Sigmoid colon (tissue), 6 donors: ENCODE measurements at regions not wholly inside any gene's neighbourhood (a gene's known extent, or its start where the extent isn't known, plus 50 kb on each side); places are given as distances from the start of the nearest gene placed in this dataset.

Experiments used
- DNase-seq: peaks from one replicate; pipeline ENCODE4 v3.0.0-alpha.2; 2019
- H3K27ac ChIP-seq, 4 donors: fragments of 200-600 bp; sonication (generic); one replicate each; pipeline ENCODE4 v1.5.1; 2016 to 2019; ENCODE audit warnings: mild to moderate bottlenecking in 1 of 4
- H3K27me3 ChIP-seq, 3 donors: fragments of 200-600 bp; sonication (generic); one replicate each; pipeline ENCODE4 v1.5.1; 2019; ENCODE audit warnings: mild to moderate bottlenecking in 1 of 3
- H3K36me3 ChIP-seq, 4 donors: fragments of 200-600 bp; sonication (generic); one replicate each; pipeline ENCODE4 v1.5.1; 2016 to 2019
- H3K4me1 ChIP-seq, 4 donors: fragments of 200-600 bp; sonication (generic); one replicate each; pipeline ENCODE4 v1.5.1; 2017 to 2019
- H3K4me3 ChIP-seq, 4 donors: fragments of 200-600 bp; sonication (generic); one replicate each; pipeline ENCODE4 v1.5.1; 2017 to 2019; ENCODE audit warnings: mild to moderate bottlenecking in 2 of 4, moderate library complexity in 1 of 4
- H3K9me3 ChIP-seq, 4 donors: fragments of 200-600 bp in 3 of 4; sonication (generic) in 3 of 4; one replicate each; pipeline versions ENCODE4 v1.5.1 to v1.6.1; 2013 to 2019
- EP300 ChIP-seq, 4 donors: sonication (generic); formaldehyde crosslinking; IDR thresholded peaks; one replicate each; pipeline ENCODE4 v1.6.1; 2017; ENCODE audit warnings: antibody characterized with exemption in 4 of 4
- POLR2A ChIP-seq, 2 donors: fragments of 450-650 bp; IDR thresholded peaks; one replicate each; pipeline ENCODE4 v1.6.1; 2016; ENCODE audit warnings: antibody characterized with exemption in 2 of 2, mild to moderate bottlenecking in 2 of 2, moderate library complexity in 2 of 2
- POLR2AphosphoS5 ChIP-seq, 4 donors: sonication (generic); formaldehyde crosslinking; IDR thresholded peaks; one replicate each; pipeline ENCODE4 v1.6.1; 2017; ENCODE audit warnings: antibody characterized with exemption in 4 of 4
- WGBS, 2 donors: extraction: QIAGEN DNeasy Blood & Tissue Kit; methylation state at CpG; one replicate each; pipeline ENCODE4 v1.1.7; 2013; 5-methylcytosine and 5-hydroxymethylcytosine counted together
- intact Hi-C: fragments of 100-400 bp; cut with DNase I; formaldehyde crosslinking; loops from one replicate; pipeline ENCODE4 v1.15.1; 2023
- TF ChIP-seq, protein P1 (sequence below), 4 experiments: fragments of 450-650 bp in 3 of 4; fragments of 200-600 bp in 1 of 4; IDR thresholded peaks; one replicate each; pipeline ENCODE4 v1.5.1; 2016 to 2019; ENCODE audit warnings: antibody characterized with exemption in 4 of 4, mild to moderate bottlenecking in 3 of 4, moderate library complexity in 2 of 4
- donor health status: healthy with polysubstance abuse.
- donor health status: healthy.

DNA sequence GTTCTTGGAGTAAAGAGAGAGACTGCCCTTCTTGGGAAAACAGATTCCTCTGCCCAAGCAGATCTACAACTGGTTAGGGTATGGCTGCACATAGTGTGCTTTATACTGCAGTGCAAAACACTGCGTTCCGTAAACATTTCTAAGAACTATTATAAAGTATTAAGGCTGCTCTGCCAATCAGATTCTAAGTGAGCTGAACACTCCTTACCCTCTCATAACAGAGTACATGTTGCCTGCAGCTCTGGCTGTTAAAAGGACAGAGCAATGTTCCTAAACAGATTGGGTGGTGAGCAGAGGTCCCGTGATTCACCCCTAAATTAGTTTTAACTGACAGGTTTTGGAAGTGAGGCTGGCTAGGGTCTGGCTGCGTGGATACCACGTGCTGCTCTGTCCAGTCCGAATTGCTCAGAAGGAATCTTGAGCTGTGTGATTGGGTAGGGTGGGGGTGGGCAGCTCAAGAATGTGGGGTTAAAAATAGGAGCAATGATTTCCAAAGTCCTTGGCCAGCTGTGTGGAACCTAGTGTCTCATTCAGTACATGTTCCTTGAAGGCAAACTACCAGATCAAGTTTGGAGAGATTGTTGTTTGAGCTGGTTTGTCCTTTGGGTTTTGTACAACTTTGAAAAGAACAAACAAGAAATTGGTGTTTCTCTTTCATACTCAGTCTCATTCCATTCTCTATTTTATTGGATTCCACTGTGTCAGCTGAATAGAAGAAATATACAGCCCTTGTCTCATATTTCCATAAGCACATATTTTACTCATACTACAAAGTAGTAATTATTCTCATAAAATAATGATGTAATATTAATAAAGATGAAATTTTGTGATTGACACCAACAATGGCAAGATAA is 497.6 kb upstream of the CD180 start:
- intact Hi-C loops = loop anchor here (2.0 to 5.0 kb wide), 7 partner anchors 45 to 563 kb away; no protein-coding TSS in a partner anchor
- 76 to 78% methylated on average over 6 of the region's 6 CpGs for WGBS, 2 donors

GRCh38 chr5:67686746-67687145 is 490.1 kb upstream of the CD180 start:
- intact Hi-C loops = no loop called here
- H3K9me3 ChIP-seq = no peaks in the 10 kb centered on the region
- no peak overlapping the region for H3K27ac ChIP-seq
- TF ChIP-seq POLR2AphosphoS5 (IDR thresholded peaks at IDR 0.05) (no peak), EP300 (IDR thresholded peaks at IDR 0.05) (no peak), POLR2A (IDR thresholded peaks at IDR 0.05) (no peak)
- TF ChIP-seq, protein P1, sequence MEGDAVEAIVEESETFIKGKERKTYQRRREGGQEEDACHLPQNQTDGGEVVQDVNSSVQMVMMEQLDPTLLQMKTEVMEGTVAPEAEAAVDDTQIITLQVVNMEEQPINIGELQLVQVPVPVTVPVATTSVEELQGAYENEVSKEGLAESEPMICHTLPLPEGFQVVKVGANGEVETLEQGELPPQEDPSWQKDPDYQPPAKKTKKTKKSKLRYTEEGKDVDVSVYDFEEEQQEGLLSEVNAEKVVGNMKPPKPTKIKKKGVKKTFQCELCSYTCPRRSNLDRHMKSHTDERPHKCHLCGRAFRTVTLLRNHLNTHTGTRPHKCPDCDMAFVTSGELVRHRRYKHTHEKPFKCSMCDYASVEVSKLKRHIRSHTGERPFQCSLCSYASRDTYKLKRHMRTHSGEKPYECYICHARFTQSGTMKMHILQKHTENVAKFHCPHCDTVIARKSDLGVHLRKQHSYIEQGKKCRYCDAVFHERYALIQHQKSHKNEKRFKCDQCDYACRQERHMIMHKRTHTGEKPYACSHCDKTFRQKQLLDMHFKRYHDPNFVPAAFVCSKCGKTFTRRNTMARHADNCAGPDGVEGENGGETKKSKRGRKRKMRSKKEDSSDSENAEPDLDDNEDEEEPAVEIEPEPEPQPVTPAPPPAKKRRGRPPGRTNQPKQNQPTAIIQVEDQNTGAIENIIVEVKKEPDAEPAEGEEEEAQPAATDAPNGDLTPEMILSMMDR (IDR thresholded peaks at IDR 0.05) = no peak
- no peaks in the 10 kb centered on the region for H3K36me3 ChIP-seq
- WGBS, 2 donors = 86 to 91% methylated on average over 1 of the region's 1 CpG
- no peak overlapping the region for H3K4me3 ChIP-seq
- no peak for DNase-seq
- H3K4me1 ChIP-seq = no peaks in the 10 kb centered on the region
- H3K27me3 ChIP-seq = no peaks in the 10 kb centered on the region

More for the DNA sequence above, 497.6 kb upstream of the CD180 start:
- Histone ChIP-seq H3K27me3 (no peaks in the 10 kb centered on the region), H3K4me1 (peaks cover 0 to 37% (median 29%) of the 10 kb centered on the region in 4 donors), H3K36me3 (no peaks in the 10 kb centered on the region), H3K4me3 (no peak overlapping the region), H3K27ac (peak overlapping the region; percentile 83 to 89 (median 86)), H3K9me3 (no peaks in the 10 kb centered on the region)
- TF ChIP-seq, protein P1 (IDR thresholded peaks at IDR 0.05) = no peak
- TF ChIP-seq EP300 (IDR thresholded peaks at IDR 0.05) (peak; percentile 90 to 100 (median 98)), POLR2A (IDR thresholded peaks at IDR 0.05) (no peak), POLR2AphosphoS5 (IDR thresholded peaks at IDR 0.05) (peak; percentile 82 to 94 (median 86))
- peak; percentile 97 for DNase-seq

DNA sequence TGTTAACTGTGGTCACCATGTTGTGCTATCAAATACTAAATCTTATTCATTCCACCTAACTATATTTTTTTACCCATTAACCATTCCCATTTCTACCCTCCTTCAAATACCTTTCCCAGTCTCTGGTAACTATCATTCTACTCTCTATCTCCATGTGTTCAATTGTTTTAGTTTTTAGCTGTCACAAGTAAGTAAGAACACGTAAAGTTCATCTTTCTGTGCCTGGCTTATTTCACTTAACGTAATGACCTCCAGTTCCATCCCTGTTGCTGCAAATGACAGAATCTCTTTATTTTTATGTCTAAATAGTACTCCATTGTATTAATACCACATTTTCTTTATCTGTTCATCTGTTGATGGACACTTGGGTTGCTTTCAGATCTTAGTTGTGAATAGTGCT is 485.1 kb upstream of the CD180 start:
- WGBS, 2 donors = 92 to 98% methylated on average over 2 of the region's 2 CpGs
- Histone ChIP-seq H3K27ac (peak overlapping the region in 1 of 4 donors; percentile 38), H3K4me1 (peaks cover 0 to 10% (median 5%) of the 10 kb centered on the region in 4 donors), H3K36me3 (no peaks in the 10 kb centered on the region), H3K27me3 (no peaks in the 10 kb centered on the region), H3K9me3 (no peaks in the 10 kb centered on the region), H3K4me3 (no peak overlapping the region)
- TF ChIP-seq POLR2AphosphoS5 (IDR thresholded peaks at IDR 0.05) = peak in 3 of 4 donors; percentile 59 to 67 (median 60)
- TF ChIP-seq, protein P1 (IDR thresholded peaks at IDR 0.05) = no peak
- no peak for TF ChIP-seq EP300 (IDR thresholded peaks at IDR 0.05)
- no peak for TF ChIP-seq POLR2A (IDR thresholded peaks at IDR 0.05)
- no peak for DNase-seq
- intact Hi-C loops = no loop called here

DNA sequence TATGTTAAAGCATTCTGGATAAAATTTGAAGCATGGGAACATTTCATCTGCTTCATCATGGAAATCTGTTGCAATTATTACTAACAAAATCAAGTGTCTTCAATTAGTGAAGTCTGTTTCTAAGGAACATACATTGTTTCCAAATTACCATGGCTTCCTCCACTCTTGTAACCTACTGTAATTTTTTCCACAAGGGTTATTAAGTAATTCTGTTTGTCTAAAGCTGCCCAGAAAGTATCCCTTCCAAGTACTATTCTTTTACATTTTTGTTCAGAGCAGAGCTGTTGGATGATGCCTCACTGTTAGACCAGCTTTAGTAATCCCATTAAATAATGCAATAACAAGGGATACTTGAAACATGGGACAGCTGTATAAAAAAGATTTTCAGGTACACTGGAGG is 483.5 kb upstream of the CD180 start:
- TF ChIP-seq, protein P1 (IDR thresholded peaks at IDR 0.05) = no peak
- peak in 1 of 4 donors; percentile 11 for TF ChIP-seq POLR2AphosphoS5 (IDR thresholded peaks at IDR 0.05)
- intact Hi-C loops = no loop called here
- no peak for DNase-seq
- Histone ChIP-seq H3K9me3 (no peaks in the 10 kb centered on the region), H3K4me3 (no peak overlapping the region), H3K4me1 (peaks cover 0 to 10% (median 5%) of the 10 kb centered on the region in 4 donors), H3K36me3 (no peaks in the 10 kb centered on the region), H3K27me3 (no peaks in the 10 kb centered on the region), H3K27ac (peak overlapping the region in 2 of 4 donors; percentile 35 to 79)
